ENCODE measurements at regions not wholly inside any gene's neighbourhood (a gene's known extent, or its start where the extent isn't known, plus 50 kb on each side); places are given as distances from the start of the nearest gene placed in this dataset.

DNA sequence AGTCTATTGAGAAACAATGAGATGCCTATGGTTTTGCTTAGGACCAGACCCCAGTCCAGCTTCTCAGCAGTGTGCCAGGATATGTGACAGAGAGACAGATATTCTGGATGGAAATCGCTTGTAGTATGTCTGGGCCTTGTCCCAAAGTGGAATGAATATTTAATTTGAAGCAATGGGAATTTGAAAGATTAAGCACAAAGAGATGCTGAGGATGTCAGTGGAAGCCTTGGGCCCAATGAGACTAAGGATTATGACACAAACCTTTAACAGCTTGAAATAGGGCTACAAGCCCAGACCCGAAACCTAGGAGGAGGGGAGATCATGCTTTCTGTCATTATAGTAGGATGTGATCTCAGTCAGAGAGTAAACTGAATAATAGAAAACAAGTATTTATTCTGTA lies 459.2 kb downstream of the FAT4 start:
- no peaks in the 10 kb centered on the region for H4K20me1 ChIP-seq (ENCODE audit: control insufficient read depth, insufficient read depth, low read depth, low read length)
- no peaks in the 10 kb centered on the region for H3K36me3 ChIP-seq (ENCODE audit: control insufficient read depth, low read length)
- H3K4me2 ChIP-seq (ENCODE audit: low read length), result no peak overlapping the region
- no peaks in the 10 kb centered on the region for H3K79me2 ChIP-seq (ENCODE audit: control insufficient read depth, low read length)
- no peaks in the 10 kb centered on the region for H3K4me1 ChIP-seq (ENCODE audit: control insufficient read depth, low read length)
- H3K27me3 ChIP-seq (ENCODE audit: control insufficient read depth, low read length), result no peaks in the 10 kb centered on the region
- no peaks in the 10 kb centered on the region for H3F3A ChIP-seq (ENCODE audit: control insufficient read depth, insufficient read depth)
- H3K4me3 ChIP-seq (ENCODE audit: low read length), result no peak overlapping the region
- H3K9me2 ChIP-seq (replicated peaks; ENCODE audit: control insufficient read depth, low read length), result no peaks in the 10 kb centered on the region
- TF ChIP-seq, protein P1, sequence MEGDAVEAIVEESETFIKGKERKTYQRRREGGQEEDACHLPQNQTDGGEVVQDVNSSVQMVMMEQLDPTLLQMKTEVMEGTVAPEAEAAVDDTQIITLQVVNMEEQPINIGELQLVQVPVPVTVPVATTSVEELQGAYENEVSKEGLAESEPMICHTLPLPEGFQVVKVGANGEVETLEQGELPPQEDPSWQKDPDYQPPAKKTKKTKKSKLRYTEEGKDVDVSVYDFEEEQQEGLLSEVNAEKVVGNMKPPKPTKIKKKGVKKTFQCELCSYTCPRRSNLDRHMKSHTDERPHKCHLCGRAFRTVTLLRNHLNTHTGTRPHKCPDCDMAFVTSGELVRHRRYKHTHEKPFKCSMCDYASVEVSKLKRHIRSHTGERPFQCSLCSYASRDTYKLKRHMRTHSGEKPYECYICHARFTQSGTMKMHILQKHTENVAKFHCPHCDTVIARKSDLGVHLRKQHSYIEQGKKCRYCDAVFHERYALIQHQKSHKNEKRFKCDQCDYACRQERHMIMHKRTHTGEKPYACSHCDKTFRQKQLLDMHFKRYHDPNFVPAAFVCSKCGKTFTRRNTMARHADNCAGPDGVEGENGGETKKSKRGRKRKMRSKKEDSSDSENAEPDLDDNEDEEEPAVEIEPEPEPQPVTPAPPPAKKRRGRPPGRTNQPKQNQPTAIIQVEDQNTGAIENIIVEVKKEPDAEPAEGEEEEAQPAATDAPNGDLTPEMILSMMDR (IDR thresholded peaks at IDR 0.05; ENCODE audit: low read depth, low read length, poor library complexity, severe bottlenecking), result no peak
- TF ChIP-seq EZH2phosphoT487 (IDR thresholded peaks at IDR 0.05; ENCODE audit: borderline replicate concordance, low read length), result no peak
- H3K27ac ChIP-seq (ENCODE audit: low read depth, low read length), result no peak overlapping the region
- H3K9me3 ChIP-seq (ENCODE audit: control insufficient read depth, insufficient read depth, low read length), result no peaks in the 10 kb centered on the region

DNA sequence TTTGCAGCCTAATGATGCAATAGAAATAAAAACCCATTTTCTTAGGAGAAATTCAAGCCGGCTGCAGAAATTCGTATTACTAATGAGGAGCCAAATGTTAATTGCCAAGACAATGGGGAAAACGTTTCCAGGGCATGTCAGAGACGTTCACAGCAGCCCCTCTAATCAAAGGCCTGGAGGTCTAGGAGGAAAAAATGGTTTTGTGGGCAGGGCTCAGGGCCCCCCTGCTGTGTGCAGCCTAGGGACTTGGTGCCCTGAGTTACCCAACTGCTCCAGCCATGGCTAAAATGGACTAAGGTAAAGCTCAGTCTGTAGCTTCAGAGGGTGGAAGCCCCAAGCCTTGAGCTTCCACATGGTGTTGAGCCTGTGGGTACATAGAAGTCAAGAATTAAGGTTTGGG lies 461.4 kb downstream of the FAT4 start:
- no peaks in the 10 kb centered on the region for H3K9me3 ChIP-seq (ENCODE audit: control insufficient read depth, insufficient read depth, low read length)
- H3F3A ChIP-seq (ENCODE audit: control insufficient read depth, insufficient read depth), result no peaks in the 10 kb centered on the region
- H3K27me3 ChIP-seq (ENCODE audit: control insufficient read depth, low read length), result no peaks in the 10 kb centered on the region
- no peaks in the 10 kb centered on the region for H3K79me2 ChIP-seq (ENCODE audit: control insufficient read depth, low read length)
- no peaks in the 10 kb centered on the region for H3K9me2 ChIP-seq (replicated peaks; ENCODE audit: control insufficient read depth, low read length)
- no peaks in the 10 kb centered on the region for H4K20me1 ChIP-seq (ENCODE audit: control insufficient read depth, insufficient read depth, low read depth, low read length)
- H3K36me3 ChIP-seq (ENCODE audit: control insufficient read depth, low read length), result no peaks in the 10 kb centered on the region
- no peak overlapping the region for H3K27ac ChIP-seq (ENCODE audit: low read depth, low read length)
- H3K4me2 ChIP-seq (ENCODE audit: low read length), result no peak overlapping the region
- no peak overlapping the region for H3K4me3 ChIP-seq (ENCODE audit: low read length)
- no peaks in the 10 kb centered on the region for H3K4me1 ChIP-seq (ENCODE audit: control insufficient read depth, low read length)
- TF ChIP-seq EZH2phosphoT487 (IDR thresholded peaks at IDR 0.05; ENCODE audit: borderline replicate concordance, low read length), result no peak
- TF ChIP-seq, protein P1 (IDR thresholded peaks at IDR 0.05; ENCODE audit: low read depth, low read length, poor library complexity, severe bottlenecking), result no peak

DNA sequence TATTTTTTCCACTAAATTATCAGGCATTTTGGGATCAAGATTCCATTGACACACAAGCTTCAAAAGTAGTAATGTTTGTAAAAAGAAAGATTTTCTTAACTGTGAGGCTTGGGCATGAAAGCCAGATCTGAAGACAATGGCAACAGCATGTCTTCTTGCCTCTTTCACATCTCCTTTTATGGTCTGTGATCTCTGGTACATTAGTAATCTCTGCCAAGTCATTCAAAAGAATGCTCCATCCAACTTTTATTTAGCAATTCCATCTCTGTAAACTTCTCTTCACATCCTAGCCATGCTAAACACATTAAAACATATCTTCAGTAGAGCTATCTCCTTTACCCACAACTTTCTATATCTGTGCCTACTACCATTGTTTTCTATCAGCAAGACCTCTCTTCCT lies 465.4 kb downstream of the FAT4 start:
- H3K36me3 ChIP-seq (ENCODE audit: control insufficient read depth, low read length), result no peaks in the 10 kb centered on the region
- TF ChIP-seq EZH2phosphoT487 (IDR thresholded peaks at IDR 0.05; ENCODE audit: borderline replicate concordance, low read length), result no peak
- TF ChIP-seq, protein P1 (IDR thresholded peaks at IDR 0.05; ENCODE audit: low read depth, low read length, poor library complexity, severe bottlenecking), result no peak
- H3K4me3 ChIP-seq (ENCODE audit: low read length), result no peak overlapping the region
- H3K27me3 ChIP-seq (ENCODE audit: control insufficient read depth, low read length), result no peaks in the 10 kb centered on the region
- no peaks in the 10 kb centered on the region for H3K4me1 ChIP-seq (ENCODE audit: control insufficient read depth, low read length)
- H3K79me2 ChIP-seq (ENCODE audit: control insufficient read depth, low read length), result no peaks in the 10 kb centered on the region
- no peaks in the 10 kb centered on the region for H3K9me3 ChIP-seq (ENCODE audit: control insufficient read depth, insufficient read depth, low read length)
- H3F3A ChIP-seq (ENCODE audit: control insufficient read depth, insufficient read depth), result no peaks in the 10 kb centered on the region
- no peak overlapping the region for H3K4me2 ChIP-seq (ENCODE audit: low read length)
- H3K27ac ChIP-seq (ENCODE audit: low read depth, low read length), result no peak overlapping the region
- H3K9me2 ChIP-seq (replicated peaks; ENCODE audit: control insufficient read depth, low read length), result no peaks in the 10 kb centered on the region
- no peaks in the 10 kb centered on the region for H4K20me1 ChIP-seq (ENCODE audit: control insufficient read depth, insufficient read depth, low read depth, low read length)

DNA sequence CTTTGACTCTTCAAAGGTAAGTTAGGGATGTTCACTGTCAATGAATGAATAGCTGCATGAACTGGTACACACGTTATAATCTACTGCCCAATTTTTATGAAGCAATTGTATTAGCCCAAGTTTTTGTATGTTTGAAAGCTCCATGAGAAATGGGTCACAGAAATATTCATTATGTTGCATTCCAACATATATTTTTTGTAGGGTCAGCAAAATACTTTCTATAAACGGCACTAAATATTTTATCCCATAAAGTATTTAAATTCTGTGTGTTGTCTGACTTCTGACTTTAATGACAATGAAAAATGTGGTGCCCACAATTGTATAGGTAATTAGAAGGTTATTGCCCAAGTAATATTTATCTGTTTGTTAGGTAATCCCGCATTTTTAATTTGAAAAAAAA lies 466.0 kb downstream of the FAT4 start:
- Histone ChIP-seq H3F3A (ENCODE audit: control insufficient read depth, insufficient read depth) (no peaks in the 10 kb centered on the region), H3K4me2 (ENCODE audit: low read length) (no peak overlapping the region), H3K27me3 (ENCODE audit: control insufficient read depth, low read length) (no peaks in the 10 kb centered on the region), H4K20me1 (ENCODE audit: control insufficient read depth, insufficient read depth, low read depth, low read length) (no peaks in the 10 kb centered on the region), H3K9me3 (ENCODE audit: control insufficient read depth, insufficient read depth, low read length) (no peaks in the 10 kb centered on the region), H3K36me3 (ENCODE audit: control insufficient read depth, low read length) (no peaks in the 10 kb centered on the region), H3K4me3 (ENCODE audit: low read length) (no peak overlapping the region), H3K79me2 (ENCODE audit: control insufficient read depth, low read length) (no peaks in the 10 kb centered on the region), H3K4me1 (ENCODE audit: control insufficient read depth, low read length) (no peaks in the 10 kb centered on the region), H3K27ac (ENCODE audit: low read depth, low read length) (no peak overlapping the region), H3K9me2 (replicated peaks; ENCODE audit: control insufficient read depth, low read length) (no peaks in the 10 kb centered on the region)
- TF ChIP-seq EZH2phosphoT487 (IDR thresholded peaks at IDR 0.05; ENCODE audit: borderline replicate concordance, low read length), result no peak
